Left ventricle myocardium inferior (tissue), 1 donor: ENCODE measurements at regions not wholly inside any gene's neighbourhood (a gene's known extent, or its start where the extent isn't known, plus 50 kb on each side); places are given as distances from the start of the nearest gene placed in this dataset.

ENCODE experiments used
- DNase-seq: peaks from one replicate; pipeline ENCODE4 v3.0.0-alpha.2; 2020
- H3K27ac ChIP-seq: fragments of 200-600 bp; replicated peaks from 2 replicates; pipeline ENCODE4 v1.8.0; 2021
- H3K27me3 ChIP-seq: fragments of 200-600 bp; 2 replicates; pipeline ENCODE4 v1.8.0; 2021; ENCODE audit warnings: low read depth
- H3K36me3 ChIP-seq: fragments of 200-600 bp; 2 replicates; pipeline ENCODE4 v1.8.0; 2021
- H3K4me1 ChIP-seq: fragments of 200-600 bp; 2 replicates; pipeline ENCODE4 v1.8.0; 2021
- H3K4me3 ChIP-seq: fragments of 200-600 bp; 2 replicates; pipeline ENCODE4 v1.8.0; 2021; ENCODE audit warnings: mild to moderate bottlenecking, moderate library complexity
- H3K9me3 ChIP-seq: fragments of 200-600 bp; replicated peaks from 2 replicates; pipeline ENCODE4 v1.8.0; 2021
- CTCF ChIP-seq: fragments of 200-600 bp; IDR thresholded peaks from 2 replicates; pipeline ENCODE4 v1.8.0; 2021; ENCODE audit warnings: antibody characterized with exemption, mild to moderate bottlenecking, borderline replicate concordance
- intact Hi-C: fragments of 100-400 bp; cut with micrococcal nuclease; formaldehyde crosslinking; loops from one replicate; pipeline ENCODE4 v1.11.0; 2022
- donor health status: DM: no; HTN: yes; CAD: no; lungs with severe emphysema.

DNA sequence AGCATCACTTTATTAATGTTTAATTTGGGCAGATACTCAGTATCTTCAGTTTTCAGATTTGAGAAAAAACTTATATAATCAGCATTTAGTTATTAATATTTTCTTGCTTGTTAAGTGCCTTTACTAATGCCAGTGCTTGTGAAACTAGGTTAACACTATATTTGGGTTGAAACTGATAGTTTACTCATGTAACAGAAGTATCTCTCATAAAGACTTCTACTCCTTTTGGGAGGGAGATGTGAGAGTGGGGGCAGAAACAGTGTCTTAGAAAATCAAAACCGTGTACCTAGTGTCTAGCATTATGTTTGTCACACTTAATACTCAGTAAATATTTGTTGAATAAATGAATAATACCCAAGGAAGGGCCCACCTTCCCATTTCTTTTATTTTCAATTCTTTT lies 129.5 kb downstream of the MSTN start:
- Histone ChIP-seq H3K27me3 (no peaks in the 10 kb centered on the region), H3K9me3 (peaks cover under 1% of the 10 kb centered on the region), H3K36me3 (no peaks in the 10 kb centered on the region), H3K4me3 (no peak overlapping the region), H3K27ac (no peak overlapping the region), H3K4me1 (no peaks in the 10 kb centered on the region)
- TF ChIP-seq CTCF, result no peak
- intact Hi-C loops, result no loop called here
- no peak for DNase-seq

- no peaks in the 10 kb centered on the region for H3K9me3 ChIP-seq
- H3K27me3 ChIP-seq, result no peaks in the 10 kb centered on the region
- H3K4me3 ChIP-seq, result no peak overlapping the region
- no peaks in the 10 kb centered on the region for H3K4me1 ChIP-seq
- no peaks in the 10 kb centered on the region for H3K36me3 ChIP-seq
- TF ChIP-seq CTCF, result no peak
- intact Hi-C loops, result no loop called here
- DNase-seq, result no peak
- H3K27ac ChIP-seq, result no peak overlapping the region
Observed at GRCh38 chr2:189927823-189928222, 134.7 kb downstream of the MSTN start.
